Trophoblast cell (in vitro differentiated cells and primary cell): ENCODE measurements at regions not wholly inside any gene's neighbourhood (a gene's known extent, or its start where the extent isn't known, plus 50 kb on each side); places are given as distances from the start of the nearest gene placed in this dataset.
A peak's percentile ranks its signal among the peaks of the same experiment; 100 is the strongest.

ENCODE experiments used
- DNase-seq, 2 donors: peaks; one replicate each; pipeline ENCODE4 v3.0.0-alpha.2; 2016
- H2AFZ ChIP-seq: 2 replicates; pipeline ENCODE4 v1.6.1; 2013; ENCODE audit warnings: low read length, moderate library complexity, mild to moderate bottlenecking; ENCODE audit not compliant: insufficient read depth, poor library complexity
- H2AK5ac ChIP-seq: 2 replicates; pipeline ENCODE4 v1.6.1; 2013; ENCODE audit warnings: mild to moderate bottlenecking, low read length
- H2BK120ac ChIP-seq: 2 replicates; pipeline ENCODE4 v1.6.1; 2013; ENCODE audit warnings: low read length, mild to moderate bottlenecking, moderate library complexity; ENCODE audit not compliant: insufficient read depth, poor library complexity
- H2BK12ac ChIP-seq: 2 replicates; pipeline ENCODE4 v1.6.1; 2013; ENCODE audit warnings: mild to moderate bottlenecking, low read length, moderate library complexity
- H2BK5ac ChIP-seq: 2 replicates; pipeline ENCODE4 v1.6.1; 2013; ENCODE audit warnings: low read length, low read depth, moderate library complexity, mild to moderate bottlenecking; ENCODE audit not compliant: poor library complexity
- H3K14ac ChIP-seq: 2 replicates; pipeline ENCODE4 v1.6.1; 2013; ENCODE audit warnings: mild to moderate bottlenecking, low read length
- H3K18ac ChIP-seq: 2 replicates; pipeline ENCODE4 v1.6.1; 2013; ENCODE audit warnings: mild to moderate bottlenecking, low read length
- H3K23ac ChIP-seq: 2 replicates; pipeline ENCODE4 v1.6.1; 2013; ENCODE audit warnings: low read length
- H3K27ac ChIP-seq: 2 replicates; pipeline ENCODE4 v1.5.1; 2013; ENCODE audit warnings: low read depth, mild to moderate bottlenecking, inconsistent platforms, low read length, moderate library complexity
- H3K27me3 ChIP-seq: 2 replicates; pipeline ENCODE4 v1.6.1; 2013; ENCODE audit warnings: inconsistent platforms, mild to moderate bottlenecking, low read length, moderate library complexity; ENCODE audit not compliant: insufficient read depth
- H3K36me3 ChIP-seq, 2 experiments: 1 replicate in 1 of 2; 2 replicates in 1 of 2; pipeline ENCODE4 v1.6.1; 2013; ENCODE audit warnings: low read length in 2 of 2, mild to moderate bottlenecking in 2 of 2, moderate library complexity in 1 of 2; ENCODE audit not compliant: insufficient read depth in 2 of 2, control insufficient read depth in 1 of 2
- H3K4ac ChIP-seq: 2 replicates; pipeline ENCODE4 v1.6.1; 2013; ENCODE audit warnings: low read depth, mild to moderate bottlenecking, low read length, moderate library complexity
- H3K4me1 ChIP-seq, 2 experiments: 1 replicate in 1 of 2; 2 replicates in 1 of 2; pipeline ENCODE4 v1.6.1; 2013; ENCODE audit warnings: low read length in 2 of 2, mild to moderate bottlenecking in 2 of 2, moderate library complexity in 1 of 2; ENCODE audit not compliant: insufficient read depth in 2 of 2, control insufficient read depth in 1 of 2
- H3K4me2 ChIP-seq: 2 replicates; pipeline ENCODE4 v1.6.1; 2013; ENCODE audit warnings: inconsistent platforms, mild to moderate bottlenecking, low read length, moderate library complexity
- H3K4me3 ChIP-seq: 2 replicates; pipeline ENCODE4 v1.5.1; 2013; ENCODE audit warnings: mild to moderate bottlenecking, low read depth, low read length, inconsistent platforms
- H3K79me1 ChIP-seq: one replicate; pipeline ENCODE4 v1.6.1; 2013; ENCODE audit warnings: low read length
- H3K79me2 ChIP-seq: 2 replicates; pipeline ENCODE4 v1.6.1; 2013; ENCODE audit warnings: low read length, mild to moderate bottlenecking; ENCODE audit not compliant: control insufficient read depth, insufficient read depth, poor library complexity
- H3K9ac ChIP-seq: 2 replicates; pipeline ENCODE4 v1.6.1; 2013; ENCODE audit warnings: mild to moderate bottlenecking, low read length
- H3K9me3 ChIP-seq: 2 replicates; pipeline ENCODE4 v1.6.1; 2013; ENCODE audit warnings: low read depth, mild to moderate bottlenecking, control low read depth, inconsistent platforms, low read length; ENCODE audit not compliant: insufficient read depth
- H4K12ac ChIP-seq: 2 replicates; pipeline ENCODE4 v1.6.1; 2013; ENCODE audit warnings: low read depth, mild to moderate bottlenecking, low read length, moderate library complexity
- H4K8ac ChIP-seq: 2 replicates; pipeline ENCODE4 v1.6.1; 2013; ENCODE audit warnings: low read depth, mild to moderate bottlenecking, low read length, moderate library complexity
- H4K91ac ChIP-seq: one replicate; pipeline ENCODE4 v1.6.1; 2013; ENCODE audit warnings: low read depth, mild to moderate bottlenecking, low read length, moderate library complexity
- WGBS: extraction: QIAGEN DNeasy Blood & Tissue Kit; methylation state at CpG from one replicate; pipeline ENCODE4 v1.1.7; 2013; ENCODE audit warnings: missing lambda C conversion rate; ENCODE audit not compliant: insufficient read length, insufficient coverage; ENCODE audit errors: extremely low coverage; 5-methylcytosine and 5-hydroxymethylcytosine counted together

DNA sequence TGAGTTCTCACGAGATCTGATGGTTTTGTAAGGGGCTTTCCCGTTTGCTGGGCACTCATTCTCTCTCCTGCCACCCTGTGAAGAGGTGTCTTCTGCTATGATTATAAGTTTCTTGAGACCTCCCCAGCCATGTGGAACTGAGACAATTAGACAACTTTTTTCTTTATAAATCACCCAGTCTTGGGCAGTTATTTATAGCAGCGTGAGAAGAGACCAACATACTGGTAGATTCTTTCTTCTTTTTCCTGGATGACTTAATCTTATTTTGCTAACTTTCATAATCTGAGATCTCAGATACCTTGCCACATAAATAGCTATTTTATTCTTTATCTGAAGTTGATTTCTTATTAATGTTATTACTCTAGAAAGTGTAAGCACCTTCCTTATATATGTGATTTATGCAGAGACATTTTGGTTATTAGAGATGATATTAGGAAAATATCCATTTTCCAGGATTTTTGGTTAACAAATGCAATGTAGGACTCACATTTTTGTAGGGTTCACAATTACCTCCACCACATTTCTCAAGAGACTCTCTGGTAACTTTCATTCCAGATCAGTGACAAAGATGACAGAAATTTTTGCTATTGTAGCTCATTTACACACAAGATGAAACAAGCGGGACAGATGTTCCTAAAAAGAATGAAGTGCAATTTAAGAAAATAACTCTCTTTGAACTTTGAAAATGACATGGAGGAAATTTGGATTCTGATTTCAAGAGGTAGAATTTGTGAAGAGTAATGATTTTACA, 97.9 kb upstream of the RND3 start:
- Histone ChIP-seq H3K79me2 (no peaks in the 10 kb centered on the region), H3K14ac (no peak overlapping the region), H3K27ac (no peak overlapping the region), H3K36me3 (no peaks in the 10 kb centered on the region), H3K27me3 (no peaks in the 10 kb centered on the region), H2BK120ac (no peak overlapping the region), H3K4me3 (no peak overlapping the region), H3K79me1 (no peaks in the 10 kb centered on the region), H4K91ac (no peak overlapping the region), H2BK12ac (no peak overlapping the region), H2BK5ac (no peak overlapping the region), H3K9me3 (no peaks in the 10 kb centered on the region), H3K4ac (no peak overlapping the region), H3K18ac (no peak overlapping the region), H3K4me1 (peaks cover 0 to 2% of the 10 kb centered on the region in 2 experiments), H3K9ac (no peak overlapping the region), H4K8ac (no peak overlapping the region), H4K12ac (no peak overlapping the region), H3K23ac (no peak overlapping the region), H2AK5ac (no peak overlapping the region), H2AFZ (no peak overlapping the region), H3K4me2 (no peak overlapping the region)
- no CpG with 5 or more reads among the region's 4 CpGs for WGBS
- peak in 1 of 2 donors; percentile 86 for DNase-seq

DNA sequence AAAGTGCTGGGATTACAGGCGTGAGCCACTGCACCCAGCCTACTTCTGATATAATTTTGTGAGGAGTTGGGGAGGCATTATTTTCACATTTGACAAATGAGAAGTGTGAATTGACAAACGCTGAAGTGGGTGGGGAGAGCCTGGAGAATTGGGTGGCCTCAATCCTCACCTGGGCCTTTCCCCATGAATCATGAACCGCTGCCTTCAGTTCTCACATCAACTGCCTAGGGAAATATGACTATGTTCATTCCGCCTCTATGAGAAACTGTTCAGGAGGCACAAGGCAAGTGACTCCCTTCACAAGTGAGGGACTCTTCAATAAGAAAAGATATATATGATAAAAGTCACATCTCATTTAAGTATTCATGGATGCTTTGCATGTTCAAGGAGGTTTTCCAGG, 96.6 kb upstream of the RND3 start:
- H3K4me2 ChIP-seq = no peak overlapping the region
- no peak overlapping the region for H4K12ac ChIP-seq
- no peaks in the 10 kb centered on the region for H3K9me3 ChIP-seq
- no peak overlapping the region for H3K23ac ChIP-seq
- H3K27ac ChIP-seq = no peak overlapping the region
- no peak overlapping the region for H3K18ac ChIP-seq
- H3K9ac ChIP-seq = no peak overlapping the region
- no peaks in the 10 kb centered on the region for H3K27me3 ChIP-seq
- H3K4me3 ChIP-seq = no peak overlapping the region
- no peak overlapping the region for H4K8ac ChIP-seq
- no peak overlapping the region for H2AFZ ChIP-seq
- no peak overlapping the region for H2BK5ac ChIP-seq
- H3K79me2 ChIP-seq = no peaks in the 10 kb centered on the region
- H3K14ac ChIP-seq = no peak overlapping the region
- no peak overlapping the region for H2BK12ac ChIP-seq
- H3K79me1 ChIP-seq = no peaks in the 10 kb centered on the region
- peak; percentile 40 to 52 for DNase-seq
- H2BK120ac ChIP-seq = no peak overlapping the region
- H4K91ac ChIP-seq = no peak overlapping the region
- peaks cover 0 to 2% of the 10 kb centered on the region in 2 experiments for H3K4me1 ChIP-seq
- no CpG with 5 or more reads among the region's 4 CpGs for WGBS
- no peaks in the 10 kb centered on the region for H3K36me3 ChIP-seq
- no peak overlapping the region for H3K4ac ChIP-seq
- H2AK5ac ChIP-seq = no peak overlapping the region

DNA sequence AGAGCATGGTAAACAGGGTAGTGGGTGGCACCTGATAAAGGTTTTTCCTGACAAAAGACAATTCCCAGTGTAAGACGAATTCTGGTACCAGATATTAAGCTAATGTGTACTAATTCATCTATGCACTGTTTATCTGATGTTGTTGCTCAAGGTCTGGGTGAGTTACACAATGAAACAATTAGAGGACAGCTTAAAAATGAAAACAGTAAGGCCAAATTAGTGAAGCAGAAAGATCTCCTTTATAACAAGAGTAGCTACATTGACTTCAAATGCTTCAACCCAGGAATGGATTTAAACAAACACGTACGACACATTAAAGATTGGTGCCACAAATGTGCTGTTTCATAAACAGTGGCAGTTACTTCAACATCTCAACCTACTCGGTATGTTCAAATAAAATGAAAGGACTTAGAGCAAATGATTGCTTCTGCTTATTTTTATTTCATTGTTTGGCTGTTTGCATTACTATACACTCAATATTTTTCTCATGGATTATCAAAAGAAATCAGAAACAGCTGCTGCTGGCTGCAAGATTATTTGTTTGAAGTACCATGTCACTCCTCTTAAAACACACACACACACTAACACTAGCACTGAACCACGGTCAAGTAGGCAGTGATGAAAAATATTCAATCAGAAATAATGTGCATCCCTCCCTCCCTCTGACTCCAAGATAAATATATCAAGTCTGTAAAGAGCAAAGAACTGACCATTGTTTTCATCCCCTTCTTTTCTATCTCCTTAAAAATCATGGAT, 94.4 kb upstream of the RND3 start:
- H3K9ac ChIP-seq = no peak overlapping the region
- WGBS = no CpG with 5 or more reads among the region's 5 CpGs
- H4K12ac ChIP-seq = no peak overlapping the region
- H3K9me3 ChIP-seq = peaks cover 6% of the 10 kb centered on the region
- H3K79me1 ChIP-seq = no peaks in the 10 kb centered on the region
- H2BK12ac ChIP-seq = no peak overlapping the region
- H3K18ac ChIP-seq = no peak overlapping the region
- no peaks in the 10 kb centered on the region for H3K4me1 ChIP-seq
- no peak overlapping the region for H3K4ac ChIP-seq
- H2AK5ac ChIP-seq = no peak overlapping the region
- no peak overlapping the region for H3K4me2 ChIP-seq
- no peak for DNase-seq
- no peak overlapping the region for H3K23ac ChIP-seq
- no peak overlapping the region for H2AFZ ChIP-seq
- no peak overlapping the region for H2BK5ac ChIP-seq
- no peaks in the 10 kb centered on the region for H3K36me3 ChIP-seq
- no peaks in the 10 kb centered on the region for H3K79me2 ChIP-seq
- H4K8ac ChIP-seq = no peak overlapping the region
- H3K27me3 ChIP-seq = no peaks in the 10 kb centered on the region
- no peak overlapping the region for H4K91ac ChIP-seq
- H3K4me3 ChIP-seq = no peak overlapping the region
- H3K14ac ChIP-seq = no peak overlapping the region
- no peak overlapping the region for H3K27ac ChIP-seq
- H2BK120ac ChIP-seq = no peak overlapping the region

DNA sequence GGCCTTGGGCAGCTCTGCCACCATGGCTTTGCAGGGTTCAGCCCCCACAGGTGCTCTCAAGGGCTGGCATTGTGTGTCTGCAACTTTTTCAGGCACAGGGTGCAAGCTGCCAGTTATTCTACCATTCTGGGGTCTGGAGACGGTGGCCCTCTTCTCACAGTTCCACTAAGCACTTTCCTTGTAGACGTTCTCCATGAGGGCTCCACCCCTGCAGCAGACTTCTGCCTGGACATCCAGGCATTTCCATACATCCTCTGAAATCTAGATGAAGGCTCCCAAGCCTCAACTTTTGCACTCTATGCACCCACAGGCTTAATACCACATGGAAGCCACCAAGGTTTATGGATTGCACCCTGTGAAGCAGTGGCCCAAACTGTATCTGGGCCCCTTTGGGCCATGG, 91.0 kb upstream of the RND3 start:
- WGBS = no CpG with 5 or more reads among the region's 2 CpGs

More for the DNA sequence above, 91.0 kb upstream of the RND3 start:
- Histone ChIP-seq H3K27ac (no peak overlapping the region), H3K27me3 (no peaks in the 10 kb centered on the region), H3K79me1 (no peaks in the 10 kb centered on the region), H2AK5ac (no peak overlapping the region), H4K91ac (no peak overlapping the region), H4K12ac (no peak overlapping the region), H3K9me3 (peaks cover 6% of the 10 kb centered on the region), H2BK5ac (no peak overlapping the region), H3K4ac (no peak overlapping the region), H3K18ac (no peak overlapping the region), H3K4me3 (no peak overlapping the region), H3K79me2 (no peaks in the 10 kb centered on the region), H3K9ac (no peak overlapping the region), H3K14ac (no peak overlapping the region), H4K8ac (no peak overlapping the region), H2BK12ac (no peak overlapping the region), H3K36me3 (no peaks in the 10 kb centered on the region), H3K4me1 (no peaks in the 10 kb centered on the region), H3K4me2 (no peak overlapping the region), H2AFZ (no peak overlapping the region), H3K23ac (no peak overlapping the region), H2BK120ac (no peak overlapping the region)
- no peak for DNase-seq
